Smooth muscle cell (in vitro differentiated cells): ENCODE measurements at regions not wholly inside any gene's neighbourhood (a gene's known extent, or its start where the extent isn't known, plus 50 kb on each side); places are given as distances from the start of the nearest gene placed in this dataset. TPM values are rescaled to one million over a fixed set of nuclear protein-coding genes. Genes with fewer than 3 reads are reported as not detected.

ENCODE experiments used
- small RNA-seq: library from RNA; depleted of rRNA; stranded (forward); fragments of <200 nt; gene quantifications from one replicate; pipeline ENCODE3, GENCODE V24; 2014

Small RNA genes in the stretch of these regions (small RNA-seq; reads per million reads assigned to genes)
- gene RNU6-713P = not detected
